Stimulated activated CD4-positive, alpha-beta T cell treated with anti-CD3 and anti-CD28 coated beads, TNF-alpha, amount 100 ng/mL, for 24 hours (primary cell): ENCODE measurements at regions not wholly inside any gene's neighbourhood (a gene's known extent, or its start where the extent isn't known, plus 50 kb on each side); places are given as distances from the start of the nearest gene placed in this dataset.

Source experiments
- DNase-seq, 3 experiments: peaks; one replicate each; pipeline ENCODE4 v3.0.0-alpha.2; 2020; ENCODE audit warnings: low read depth in 3 of 3

DNA sequence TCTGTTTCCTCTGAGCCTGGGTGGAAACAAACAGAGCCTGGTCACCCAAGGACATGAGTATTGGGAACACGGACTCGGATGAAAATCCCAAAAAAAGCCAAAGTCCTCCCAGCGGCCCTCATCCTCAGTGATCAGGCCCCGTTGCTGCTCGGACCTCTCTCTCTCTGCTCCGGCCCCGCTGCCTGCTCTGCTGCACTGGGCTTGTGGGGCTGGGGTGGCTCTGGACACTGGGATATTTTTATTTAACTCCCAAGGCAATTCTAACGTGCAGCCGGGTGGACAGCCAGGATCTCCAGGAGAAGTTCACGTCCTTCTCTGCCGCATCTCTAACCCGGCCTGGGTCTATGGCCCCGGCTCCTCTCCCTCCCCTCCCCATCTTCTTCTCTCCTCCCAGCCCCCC is 280.9 kb upstream of the TNRC6C start:
- no peak for DNase-seq

DNA sequence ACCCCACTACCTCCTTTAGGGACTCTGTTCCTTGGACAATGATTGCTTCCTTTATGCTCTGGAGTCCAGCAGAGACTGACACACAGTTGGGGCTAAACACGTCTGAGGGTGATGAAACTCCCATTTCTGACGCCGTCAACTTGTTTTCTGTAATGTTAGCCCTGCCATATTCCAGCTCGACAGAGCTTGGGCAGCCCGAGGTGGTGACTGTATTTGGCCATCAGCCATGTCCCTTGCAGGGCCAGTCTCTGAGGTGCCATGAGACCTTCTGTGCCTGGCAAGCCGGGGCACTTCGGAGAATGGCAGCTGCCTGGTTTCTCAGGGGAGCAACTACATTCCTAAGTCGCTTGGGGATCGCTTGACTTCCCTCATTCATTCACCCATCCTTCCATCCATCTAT is 278.9 kb upstream of the TNRC6C start:
- DNase-seq = no peak

GRCh38 chr17:77681861-77682260 is 276.6 kb upstream of the TNRC6C start:
- no peak for DNase-seq

DNA sequence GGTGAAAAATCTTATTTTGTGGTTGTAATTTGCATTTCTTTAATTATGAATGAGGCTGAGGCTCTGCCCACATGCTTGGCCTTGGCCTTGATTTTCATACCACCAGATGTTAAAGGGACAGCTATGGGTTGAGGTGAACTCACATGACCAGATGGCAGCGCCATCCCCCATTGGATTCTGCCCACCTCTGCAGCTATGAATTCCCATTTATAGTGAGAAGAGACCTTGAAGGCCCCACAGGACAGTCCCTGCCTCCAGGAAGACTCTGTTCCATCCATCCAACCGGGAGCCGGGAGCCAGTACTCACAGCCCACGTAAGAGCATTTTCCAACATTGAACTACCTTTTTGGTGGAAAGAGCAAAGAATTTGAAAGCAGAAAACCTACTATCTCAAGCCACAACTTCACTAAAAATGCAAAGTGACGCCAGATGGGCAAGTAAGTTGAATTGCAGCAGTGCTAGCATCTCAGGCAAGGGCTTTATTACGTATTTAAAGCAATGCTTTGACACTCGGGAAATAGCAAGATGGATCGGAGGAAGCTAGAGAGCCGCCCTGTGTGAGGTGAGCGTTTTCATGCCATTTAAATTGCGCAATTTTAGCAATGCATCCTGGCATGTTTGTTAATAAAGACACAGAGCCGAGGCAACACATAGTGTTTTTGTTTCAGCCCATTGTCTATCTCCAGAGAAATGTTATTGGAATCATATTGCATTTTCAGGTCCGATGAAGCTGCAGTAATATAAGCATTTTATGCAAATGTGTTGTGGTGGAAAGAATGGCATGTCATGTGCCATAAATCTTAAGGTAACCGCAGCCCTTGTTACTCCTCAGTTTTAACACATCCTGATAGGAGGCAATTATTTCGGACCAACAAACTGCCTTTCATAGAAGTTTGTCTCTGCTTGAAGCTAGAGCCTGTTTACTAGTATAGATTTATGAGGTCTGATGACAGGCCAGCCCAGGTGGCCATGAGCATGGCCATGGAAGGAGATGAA is 273.4 kb upstream of the TNRC6C start:
- DNase-seq = no peak

GRCh38 chr17:77685881-77686486 is 272.5 kb upstream of the TNRC6C start:
- DNase-seq = no peak

DNA sequence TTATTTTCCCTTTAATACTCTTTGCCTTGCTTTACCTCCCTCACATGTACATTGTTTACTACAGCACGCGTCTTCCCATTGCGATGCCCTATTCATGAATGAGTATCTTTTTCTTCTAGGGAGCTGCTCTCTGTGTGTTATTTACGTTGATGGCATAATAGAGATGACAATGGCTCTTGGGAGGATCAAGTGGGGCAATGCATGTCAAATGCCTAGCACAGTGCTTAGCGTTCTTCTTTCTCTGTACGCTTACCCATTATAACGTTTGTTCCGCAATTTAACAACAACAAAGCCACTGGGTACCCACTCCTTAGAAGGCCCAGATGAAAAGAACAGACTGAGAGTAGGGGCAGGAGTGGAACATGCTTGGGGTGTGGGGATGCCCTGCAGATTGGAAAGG is 271.6 kb upstream of the TNRC6C start:
- DNase-seq = no peak

- no peak for DNase-seq
These were observed 271.1 kb upstream of the TNRC6C start for GRCh38 chr17:77687417-77687816.

DNA sequence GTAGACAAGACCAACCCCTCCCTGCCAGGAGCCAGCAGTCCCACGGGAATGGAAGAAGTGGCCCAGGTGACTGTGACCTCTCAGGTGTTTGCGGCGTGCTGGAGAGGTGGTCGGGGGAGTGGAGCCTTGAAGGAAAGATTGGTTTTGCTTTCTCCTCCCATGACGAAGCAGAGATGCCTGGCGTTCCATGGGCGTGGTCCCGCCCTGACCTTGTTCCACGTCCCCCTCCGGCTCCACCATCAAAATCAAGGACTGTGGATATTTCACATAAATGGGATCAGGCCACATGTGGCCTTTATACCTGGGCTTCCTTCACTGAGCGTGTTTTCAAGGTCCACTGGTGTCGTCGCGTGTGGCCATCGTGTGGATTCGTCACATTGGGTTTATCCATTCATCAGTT is 270.6 kb upstream of the TNRC6C start:
- no peak for DNase-seq

DNA sequence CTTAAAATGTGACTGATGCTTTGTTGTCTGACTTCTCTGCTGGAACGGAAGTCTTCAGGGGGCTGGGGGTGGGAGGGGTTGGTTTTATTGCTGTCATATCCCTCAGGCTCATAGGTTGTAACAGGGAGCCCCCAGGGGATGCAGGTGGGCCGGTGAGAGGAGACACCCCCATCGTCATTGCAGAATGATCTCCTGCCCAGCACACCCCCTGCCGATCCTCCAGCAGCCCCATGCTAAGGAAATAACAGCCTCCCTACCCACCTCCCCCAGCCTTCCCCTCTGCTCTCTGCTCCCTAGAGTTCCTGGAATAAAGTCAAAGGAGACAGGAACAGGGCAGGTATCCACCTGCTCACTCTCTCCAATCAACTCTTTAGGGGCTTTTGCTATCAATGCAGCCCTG is 270.1 kb upstream of the TNRC6C start:
- no peak for DNase-seq

DNA sequence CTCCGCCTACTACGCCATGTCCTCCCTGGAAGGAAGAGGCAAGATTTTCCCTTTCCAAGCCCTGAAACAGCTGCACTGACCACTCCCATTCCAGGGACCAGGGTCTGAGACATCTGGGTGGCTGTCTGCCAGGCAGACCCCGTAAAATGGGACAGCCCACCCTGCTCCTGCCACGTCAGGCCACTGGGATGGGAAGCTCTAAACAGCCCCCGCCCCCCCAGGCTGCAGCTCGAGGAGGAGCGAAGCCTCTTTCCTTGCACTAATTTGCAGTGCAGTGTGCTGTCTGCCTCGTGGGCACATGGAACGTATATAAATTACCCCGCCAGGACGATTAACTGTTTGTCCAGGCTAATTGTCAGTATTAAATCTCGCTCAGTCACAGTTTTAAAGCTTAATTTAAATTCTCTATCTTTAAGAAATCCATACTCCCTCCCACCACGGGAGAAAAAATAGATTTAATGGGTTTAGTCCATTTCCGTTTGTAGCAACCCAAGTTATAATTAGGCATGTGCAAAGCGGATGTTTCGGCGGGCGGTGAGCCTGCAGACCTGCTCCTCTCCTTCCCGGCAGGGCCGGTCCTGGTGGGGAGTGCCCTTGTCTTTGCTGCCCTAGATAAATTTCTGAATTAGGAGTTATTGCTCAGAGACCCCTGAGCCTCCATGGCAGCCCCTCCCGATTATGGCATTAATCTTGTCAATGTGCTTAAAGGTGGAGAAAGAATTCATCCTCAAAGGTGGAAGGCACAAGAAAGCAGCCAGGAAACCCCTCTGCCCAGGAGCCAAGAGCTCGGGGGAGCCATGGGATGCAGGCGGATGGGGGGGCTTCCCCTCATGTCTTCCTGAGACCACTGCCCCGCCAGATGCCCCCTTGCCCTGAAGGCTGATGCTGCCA is 268.0 kb upstream of the TNRC6C start:
- DNase-seq = peak in 2 of 3 experiments; percentile 4 to 16

DNA sequence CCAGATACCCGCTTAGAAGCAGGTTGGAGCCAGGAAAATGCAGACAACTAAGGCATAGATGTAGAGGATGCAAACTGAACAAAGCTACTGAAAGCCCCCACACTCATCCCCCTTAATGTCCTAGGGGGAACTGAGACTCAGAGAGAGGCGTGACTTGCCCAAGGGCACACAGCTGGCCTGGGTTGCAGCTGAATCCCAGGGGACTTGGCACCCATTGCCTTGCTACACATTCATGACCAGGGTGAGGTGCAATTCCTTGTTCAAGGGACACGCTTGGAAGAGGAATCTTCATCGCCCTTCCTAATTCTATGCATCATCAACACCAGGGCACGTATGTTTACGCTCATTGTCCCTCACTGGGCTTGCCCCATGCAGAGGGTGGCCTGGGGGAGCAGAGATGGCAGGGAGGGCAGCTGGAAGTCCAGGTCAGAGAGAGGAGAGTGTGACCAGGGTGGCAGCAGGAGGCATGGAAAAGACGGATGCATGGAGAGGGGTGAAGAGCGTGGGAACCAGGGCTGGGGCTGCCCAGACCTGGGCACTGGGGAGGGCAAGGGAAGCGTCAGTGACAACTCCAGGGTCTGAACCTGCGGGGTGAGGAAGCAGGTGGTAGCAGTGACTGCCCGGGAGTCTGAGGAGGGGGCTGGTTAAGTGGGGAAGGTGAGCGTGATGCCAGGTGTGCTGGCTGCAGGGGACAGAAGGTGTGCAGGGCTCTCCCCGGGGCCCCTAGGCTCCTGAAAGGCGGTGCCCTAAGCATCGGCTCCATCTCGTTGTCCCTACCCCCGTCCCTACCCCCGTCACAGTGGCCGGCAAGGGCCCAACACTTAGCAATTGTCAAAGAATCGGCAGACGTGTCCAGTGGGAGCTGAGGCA is 267.1 kb upstream of the TNRC6C start:
- DNase-seq = no peak

DNA sequence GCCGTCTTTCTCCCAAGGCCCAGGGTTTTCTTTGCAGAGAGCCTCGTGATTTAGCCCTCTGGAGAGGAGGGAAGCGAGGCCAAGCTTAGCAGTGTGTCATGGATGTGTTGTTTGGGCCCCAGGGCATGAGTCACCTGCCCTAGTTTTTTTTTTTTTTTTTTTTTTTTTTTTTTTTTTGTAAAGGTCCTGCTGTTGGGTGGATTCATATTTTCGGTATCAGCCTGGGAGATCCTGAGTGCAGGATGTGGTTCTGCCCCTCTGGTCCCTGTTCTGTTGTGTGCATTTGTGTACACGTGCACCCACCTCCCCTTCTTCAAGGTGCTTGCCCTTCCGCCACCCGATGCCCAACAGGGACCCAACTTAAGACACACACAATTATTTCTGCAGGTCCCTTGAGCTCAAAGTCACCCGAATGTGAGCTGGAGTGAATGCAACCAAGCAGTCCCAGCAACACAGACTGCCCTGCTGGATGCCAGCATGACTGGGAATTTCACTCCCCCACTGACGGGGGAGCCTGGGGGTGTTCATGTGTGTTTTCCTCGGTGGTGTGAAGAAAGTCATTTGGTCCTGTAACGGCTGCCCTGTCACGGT is 265.8 kb upstream of the TNRC6C start:
- peak in 1 of 3 experiments; percentile 9 for DNase-seq

DNA sequence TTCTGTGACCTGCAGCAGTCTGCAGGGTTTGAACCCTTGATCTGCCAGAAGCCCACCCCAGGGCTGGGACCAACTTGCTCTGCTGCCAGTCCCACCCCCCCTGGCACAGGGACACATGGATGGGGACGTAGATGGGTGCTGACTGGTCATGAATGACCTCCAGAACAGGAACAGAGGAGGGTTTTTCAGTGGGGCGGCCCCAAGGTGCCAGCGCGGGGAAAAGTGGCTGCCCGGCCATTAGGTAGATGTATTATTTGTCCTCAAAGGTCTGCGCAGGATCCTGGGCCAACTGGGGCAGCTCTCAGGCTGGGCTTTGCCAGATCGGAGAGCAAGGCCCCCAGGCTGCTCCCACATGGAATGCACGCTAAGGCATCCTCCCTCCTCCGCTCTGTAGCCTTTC is 265.2 kb upstream of the TNRC6C start:
- no peak for DNase-seq

DNA sequence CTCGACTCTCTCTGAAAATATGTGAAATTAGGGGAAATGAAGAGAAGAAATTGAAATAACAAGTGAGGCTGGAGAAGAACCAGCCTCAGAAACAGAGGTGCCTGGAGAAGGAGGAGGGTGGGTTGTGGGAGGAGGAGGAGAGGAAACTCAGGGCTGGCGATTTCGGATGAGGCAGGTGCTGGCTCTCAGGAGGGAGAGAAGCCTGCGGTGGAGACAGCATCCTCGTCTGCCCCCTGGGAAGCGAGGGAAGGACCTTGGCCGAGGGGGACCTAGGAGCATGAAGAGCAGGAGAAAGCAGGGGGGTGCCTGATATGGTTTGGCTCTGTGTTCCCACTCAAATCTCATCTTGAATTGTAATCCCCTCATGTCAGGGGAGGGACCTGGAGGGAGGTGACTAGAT is 264.7 kb upstream of the TNRC6C start:
- no peak for DNase-seq

DNA sequence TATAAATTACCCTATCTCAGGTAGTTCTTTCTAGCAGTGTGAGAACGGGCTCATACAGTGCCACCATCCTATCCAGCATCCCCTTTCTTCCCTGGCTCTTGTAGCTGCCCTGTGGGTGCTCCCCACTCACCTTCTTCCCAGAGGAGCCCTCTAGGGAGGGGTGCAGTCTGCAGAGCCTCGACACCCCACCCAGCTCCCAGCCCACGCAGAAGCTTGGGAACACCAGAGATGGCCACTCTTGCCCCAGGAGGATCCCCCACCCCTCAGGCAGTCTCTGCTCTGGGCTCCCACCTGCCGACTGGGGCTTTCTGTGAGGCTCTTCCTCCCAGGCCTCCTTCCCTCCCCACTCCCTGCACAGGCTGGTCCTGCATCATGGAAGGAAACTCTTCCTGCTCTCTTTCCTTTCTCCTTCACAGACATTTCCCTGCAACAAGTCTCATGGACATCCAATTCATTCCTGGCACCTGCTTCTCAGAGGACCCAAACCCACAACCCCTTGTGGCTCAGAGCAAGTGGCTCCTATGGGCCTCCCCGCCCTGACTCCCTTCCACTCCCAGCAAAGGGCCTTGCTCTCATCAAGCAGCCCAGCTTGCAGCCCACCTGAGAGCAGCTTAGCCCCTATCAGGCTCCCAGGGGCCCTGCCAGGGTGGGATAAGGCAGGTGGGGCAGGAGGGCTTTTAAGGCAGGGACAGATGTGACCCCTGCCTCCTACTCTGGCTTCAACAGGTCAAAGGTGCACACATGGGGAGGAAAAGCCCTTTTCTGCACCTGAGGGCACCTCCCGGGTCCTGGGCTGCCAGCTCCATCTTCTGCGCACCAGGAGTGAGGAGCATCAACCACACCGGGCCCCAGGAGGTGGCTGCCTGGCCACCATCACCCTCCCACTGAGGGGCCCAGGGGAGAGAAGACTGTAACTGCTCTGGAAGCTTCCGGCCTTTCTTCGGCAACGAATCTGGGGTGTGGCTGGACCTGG is 263.8 kb upstream of the TNRC6C start:
- no peak for DNase-seq

DNA sequence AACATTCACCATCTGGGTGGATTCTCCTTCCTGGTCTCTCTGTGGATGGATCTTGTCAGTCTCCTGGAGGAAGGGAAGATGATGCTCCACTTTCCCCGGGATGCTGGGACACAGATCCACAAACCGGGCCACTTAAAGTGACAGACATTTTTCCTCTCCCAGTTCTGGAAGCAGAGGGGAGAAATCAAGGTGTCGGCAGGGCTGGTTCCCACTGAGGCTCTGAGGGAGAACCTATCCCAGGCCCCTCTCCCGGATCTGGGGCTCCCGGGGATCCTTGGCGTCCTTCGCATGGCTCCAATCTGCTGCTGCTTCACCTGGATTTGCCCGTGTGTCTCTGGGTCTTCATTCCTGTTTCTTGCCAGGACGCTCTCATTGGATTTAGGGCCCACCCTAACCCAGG is 263.1 kb upstream of the TNRC6C start:
- no peak for DNase-seq

GRCh38 chr17:77696151-77696720 is 262.3 kb upstream of the TNRC6C start:
- DNase-seq = no peak

GRCh38 chr17:77696721-77697460 is 261.6 kb upstream of the TNRC6C start:
- no peak for DNase-seq
